Mesodermal cell (in vitro differentiated cells): ENCODE measurements at regions not wholly inside any gene's neighbourhood (a gene's known extent, or its start where the extent isn't known, plus 50 kb on each side); places are given as distances from the start of the nearest gene placed in this dataset.
"Not testable (repeated sequence)": the region's sequence is repeated elsewhere in the genome, so short reads cannot be mapped to it uniquely, and the experiment has no call there.

Source experiments
- H3K27ac ChIP-seq: 2 replicates; pipeline ENCODE4 v1.7.0; 2013; ENCODE audit warnings: mild to moderate bottlenecking, low read depth, low read length, moderate library complexity; ENCODE audit not compliant: severe bottlenecking
- H3K36me3 ChIP-seq: 2 replicates; pipeline ENCODE4 v1.7.1; 2013; ENCODE audit warnings: mild to moderate bottlenecking, low read length, moderate library complexity; ENCODE audit not compliant: control insufficient read depth, insufficient read depth
- H3K4me1 ChIP-seq: one replicate; pipeline ENCODE4 v1.7.1; 2013; ENCODE audit warnings: mild to moderate bottlenecking, low read length; ENCODE audit not compliant: insufficient read depth, control insufficient read depth, poor library complexity, severe bottlenecking
- H3K4me3 ChIP-seq: 2 replicates; pipeline ENCODE4 v1.7.0; 2013; ENCODE audit warnings: low read length, control low read depth, mild to moderate bottlenecking; ENCODE audit not compliant: insufficient read depth, poor library complexity, severe bottlenecking; ENCODE audit errors: extremely low read depth
- H3K9me3 ChIP-seq: 2 replicates; pipeline ENCODE4 v1.7.1; 2013; ENCODE audit warnings: mild to moderate bottlenecking, low read length, moderate library complexity; ENCODE audit not compliant: control insufficient read depth
- WGBS, 2 experiments: methylation state at CpG; one replicate each; pipeline ENCODE4 v1.1.5; 2013; ENCODE audit warnings: missing lambda C conversion rate in 2 of 2; ENCODE audit not compliant: insufficient coverage in 2 of 2; 5-methylcytosine and 5-hydroxymethylcytosine counted together

DNA sequence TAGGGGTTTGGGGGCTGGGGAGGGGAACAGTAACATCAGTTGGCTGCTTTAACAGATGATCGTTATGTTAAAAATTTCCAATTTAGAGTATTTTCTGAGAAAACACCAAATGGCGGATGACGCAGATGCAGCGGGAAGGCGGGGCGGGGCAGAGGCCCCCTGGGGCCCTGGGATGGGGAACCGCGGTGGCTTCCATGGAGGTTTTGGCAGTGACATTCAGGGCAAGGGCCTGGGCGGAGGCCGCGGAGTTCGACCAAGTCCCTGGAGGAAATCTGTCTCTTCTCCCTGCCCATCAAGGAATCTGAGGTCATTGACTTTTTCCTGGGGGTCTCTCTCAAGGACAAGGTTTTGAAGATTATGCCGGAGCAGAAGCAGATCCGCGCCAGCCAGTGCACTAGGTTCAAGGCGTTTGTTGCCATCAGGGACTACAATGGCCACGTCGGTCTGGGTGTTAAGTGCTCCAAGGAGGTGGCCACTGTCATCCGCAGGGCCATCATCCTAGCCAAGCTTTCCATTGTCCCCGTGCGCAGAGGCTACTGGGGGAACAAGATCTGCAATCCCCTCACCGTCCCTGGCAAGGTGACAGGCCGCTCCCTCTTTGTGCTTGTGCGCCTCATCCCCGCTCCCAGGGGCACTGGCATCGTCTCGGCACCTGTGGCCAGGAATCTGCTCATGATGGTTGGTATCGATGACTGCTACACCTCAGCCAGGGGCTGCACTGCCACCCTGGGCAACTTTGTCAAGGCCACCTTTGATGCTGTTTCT, 310.2 kb downstream of the PTPRC start:
- Histone ChIP-seq H3K4me1 (no peaks in the 10 kb centered on the region), H3K9me3 (no peaks in the 10 kb centered on the region), H3K27ac (no peak overlapping the region), H3K36me3 (no peaks in the 10 kb centered on the region), H3K4me3 (no peak overlapping the region)
- 94 to 98% methylated on average over 26 to 28 of the region's 28 CpGs for WGBS, 2 experiments

- 100% methylated on average over 2 of the region's 3 CpGs; no CpG with 5 or more reads in 1 of the 2 experiments for WGBS, 2 experiments
Observed at GRCh38 chr1:198950036-198950435, 311.2 kb downstream of the PTPRC start.

DNA sequence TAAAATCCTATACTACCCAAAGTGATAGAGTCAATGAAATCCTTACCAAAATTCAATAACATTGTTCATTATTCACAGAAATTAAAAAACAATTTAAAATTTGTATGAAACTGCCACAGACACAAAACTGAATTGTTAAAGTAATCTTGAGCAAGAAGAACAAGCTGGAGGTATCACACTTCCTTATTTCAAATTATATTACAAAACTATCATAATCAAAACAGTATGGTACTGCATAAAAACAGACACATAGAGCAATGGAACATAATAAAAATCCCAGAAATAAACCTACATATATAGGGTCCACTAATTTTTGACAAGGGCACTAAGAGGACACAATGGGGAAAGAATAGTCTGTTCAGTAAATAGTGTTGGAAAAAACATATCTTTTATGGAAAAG, 316.2 kb downstream of the PTPRC start:
- Histone ChIP-seq H3K4me3 (no peak overlapping the region), H3K27ac (no peak overlapping the region), H3K4me1 (no peaks in the 10 kb centered on the region), H3K9me3 (no peaks in the 10 kb centered on the region), H3K36me3 (no peaks in the 10 kb centered on the region)

More at GRCh38 chr1:198950036-198950435, 311.2 kb downstream of the PTPRC start:
- Histone ChIP-seq H3K4me1 (no peaks in the 10 kb centered on the region), H3K36me3 (no peaks in the 10 kb centered on the region), H3K9me3 (no peaks in the 10 kb centered on the region), H3K4me3 (no peak overlapping the region), H3K27ac (no peak overlapping the region)

DNA sequence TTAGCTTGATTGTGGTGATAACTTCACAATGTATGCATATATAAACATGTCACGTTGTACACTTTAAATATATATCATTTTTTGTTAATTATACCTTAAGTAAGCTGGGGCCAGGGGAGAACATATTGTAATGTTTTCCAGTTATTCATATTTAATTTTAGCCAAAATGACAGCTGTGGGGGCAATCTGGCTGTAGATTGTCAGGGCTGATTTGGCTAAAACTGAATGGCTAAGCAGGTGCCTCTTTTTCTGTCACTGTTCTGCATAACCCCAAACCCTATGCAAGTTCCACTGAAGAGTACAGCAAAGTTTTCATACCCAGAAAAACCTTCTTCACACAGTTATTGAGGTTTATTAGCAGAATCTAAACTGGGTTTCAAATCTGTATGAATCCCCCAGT, 318.2 kb downstream of the PTPRC start:
- no peak overlapping the region for H3K27ac ChIP-seq
- WGBS, 2 experiments: no CpG with 5 or more reads among the region's 1 CpG
- no peak overlapping the region for H3K4me3 ChIP-seq
- no peaks in the 10 kb centered on the region for H3K4me1 ChIP-seq
- no peaks in the 10 kb centered on the region for H3K9me3 ChIP-seq
- no peaks in the 10 kb centered on the region for H3K36me3 ChIP-seq

- no peak overlapping the region for H3K27ac ChIP-seq
- no peaks in the 10 kb centered on the region for H3K4me1 ChIP-seq
- no peaks in the 10 kb centered on the region for H3K9me3 ChIP-seq
- no peak overlapping the region for H3K4me3 ChIP-seq
- no peaks in the 10 kb centered on the region for H3K36me3 ChIP-seq
- WGBS, 2 experiments: 85 to 90% methylated on average over 2 to 3 of the region's 3 CpGs
Observed at GRCh38 chr1:198959032-198959431, 320.2 kb downstream of the PTPRC start.

- H3K4me3 ChIP-seq: no peak overlapping the region
- H3K4me1 ChIP-seq: no peaks in the 10 kb centered on the region
- WGBS, 2 experiments: 100% methylated on average over 1 of the region's 2 CpGs; no CpG with 5 or more reads in 1 of the 2 experiments
- H3K36me3 ChIP-seq: no peaks in the 10 kb centered on the region
- H3K9me3 ChIP-seq: no peaks in the 10 kb centered on the region
- H3K27ac ChIP-seq: no peak overlapping the region
Observed at GRCh38 chr1:198959676-198960075, 320.8 kb downstream of the PTPRC start.

GRCh38 chr1:198963796-198964195, 325.0 kb downstream of the PTPRC start:
- not testable (repeated sequence) for H3K9me3 ChIP-seq, H3K27ac ChIP-seq, H3K4me1 ChIP-seq, H3K4me3 ChIP-seq, H3K36me3 ChIP-seq

DNA sequence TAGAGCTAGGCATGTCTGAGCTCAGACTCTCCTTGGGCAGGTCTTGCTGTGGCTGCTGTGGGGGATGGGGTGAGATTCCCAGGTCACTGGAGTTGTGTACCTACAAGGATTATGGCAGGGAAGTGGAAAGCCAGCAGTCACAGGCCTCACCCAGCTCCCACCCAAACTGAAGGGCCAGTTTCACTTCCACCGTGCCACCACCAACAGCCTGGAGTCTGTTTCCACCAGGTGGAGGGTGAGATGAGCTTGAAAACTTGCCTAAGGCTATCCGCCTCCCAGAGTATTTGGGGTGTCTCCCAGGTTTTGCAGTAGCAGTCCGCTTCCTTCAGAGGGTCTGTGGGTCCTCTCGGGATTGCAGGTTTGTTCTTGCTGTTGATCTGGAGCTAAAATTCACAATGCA, 327.7 kb downstream of the PTPRC start:
- Histone ChIP-seq H3K9me3 (no peaks in the 10 kb centered on the region), H3K4me3 (no peak overlapping the region), H3K36me3 (no peaks in the 10 kb centered on the region), H3K4me1 (no peaks in the 10 kb centered on the region), H3K27ac (no peak overlapping the region)
- 93 to 100% methylated on average over 2 to 3 of the region's 4 CpGs for WGBS, 2 experiments

DNA sequence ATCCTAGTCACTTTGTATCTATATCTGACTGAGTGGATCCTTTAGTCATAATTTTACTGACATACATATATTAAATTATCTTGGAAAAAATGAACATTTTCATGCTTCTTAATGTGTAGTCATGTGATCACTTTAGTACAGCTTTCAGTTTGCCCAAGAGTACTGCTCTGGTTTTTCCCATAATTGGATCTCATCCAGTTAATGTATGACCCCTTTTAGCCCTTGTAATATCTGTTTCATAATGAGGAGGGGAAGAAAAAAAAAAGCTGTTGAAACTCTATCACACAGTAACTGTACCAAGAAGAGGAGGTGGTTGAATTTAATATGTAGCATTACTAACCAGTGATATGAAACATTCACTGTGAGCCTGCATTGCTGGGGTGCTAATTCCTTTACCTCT, 328.7 kb downstream of the PTPRC start:
- Histone ChIP-seq H3K36me3 (no peaks in the 10 kb centered on the region), H3K9me3 (no peaks in the 10 kb centered on the region), H3K4me3 (no peak overlapping the region), H3K27ac (no peak overlapping the region), H3K4me1 (no peaks in the 10 kb centered on the region)

GRCh38 chr1:198968866-198969265, 330.0 kb downstream of the PTPRC start:
- no CpG with 5 or more reads among the region's 2 CpGs for WGBS, 2 experiments
- Histone ChIP-seq H3K27ac (no peak overlapping the region), H3K9me3 (no peaks in the 10 kb centered on the region), H3K4me3 (no peak overlapping the region), H3K36me3 (no peaks in the 10 kb centered on the region), H3K4me1 (no peaks in the 10 kb centered on the region)

DNA sequence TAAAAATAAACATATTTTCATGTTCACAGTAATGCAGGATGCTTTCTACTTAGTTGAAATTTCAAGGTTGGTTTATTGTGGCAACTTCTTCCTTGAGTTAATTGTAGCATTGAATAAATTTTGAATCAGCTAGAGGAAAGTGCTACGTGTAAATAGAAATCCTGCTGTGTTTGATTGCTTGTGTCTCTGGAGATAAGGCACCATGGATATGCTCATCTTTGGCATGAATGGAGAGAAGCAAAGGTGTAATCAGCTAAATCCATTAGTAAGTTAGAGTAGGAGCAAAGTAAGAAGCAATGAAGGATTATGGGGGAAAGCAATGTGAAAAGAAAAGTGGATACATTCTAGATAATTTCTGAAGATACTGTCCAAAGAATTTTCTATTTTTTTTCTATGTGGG, 331.1 kb downstream of the PTPRC start:
- 67 to 80% methylated on average over 1 of the region's 1 CpG for WGBS, 2 experiments
- no peak overlapping the region for H3K27ac ChIP-seq
- H3K4me1 ChIP-seq: no peaks in the 10 kb centered on the region
- H3K4me3 ChIP-seq: no peak overlapping the region
- no peaks in the 10 kb centered on the region for H3K9me3 ChIP-seq
- H3K36me3 ChIP-seq: no peaks in the 10 kb centered on the region
